Stromal cell of bone marrow (primary cell): ENCODE measurements at regions not wholly inside any gene's neighbourhood (a gene's known extent, or its start where the extent isn't known, plus 50 kb on each side); places are given as distances from the start of the nearest gene placed in this dataset.
A peak's percentile ranks its signal among the peaks of the same experiment; 100 is the strongest.
"Not testable (repeated sequence)": the region's sequence is repeated elsewhere in the genome, so short reads cannot be mapped to it uniquely, and the experiment has no call there.

Experiments used
- DNase-seq: peaks from one replicate; pipeline ENCODE4 v3.0.0-alpha.2; 2012; ENCODE audit warnings: low read depth

GRCh38 chr9:82445556-82445955, 457.0 kb downstream of the SPATA31D1 start:
- no peak for DNase-seq

- DNase-seq, result no peak
Measured at GRCh38 chr9:82447343-82447742, 458.8 kb downstream of the SPATA31D1 start.

GRCh38 chr9:82449986-82450385, 461.4 kb downstream of the SPATA31D1 start:
- DNase-seq, result no peak

- DNase-seq, result no peak
Measured at GRCh38 chr9:82454509-82455190, 466.1 kb downstream of the SPATA31D1 start.

- DNase-seq, result peak; percentile 44
Measured at GRCh38 chr9:82456642-82457041, 468.1 kb downstream of the SPATA31D1 start.

- no peak for DNase-seq
Measured at GRCh38 chr9:82457298-82457697, 468.7 kb downstream of the SPATA31D1 start.

- DNase-seq, result no peak
Measured at GRCh38 chr9:82457891-82458290, 469.3 kb downstream of the SPATA31D1 start.

GRCh38 chr9:82458296-82458695, 469.7 kb downstream of the SPATA31D1 start:
- no peak for DNase-seq

- DNase-seq, result no peak
Measured at GRCh38 chr9:82466616-82467260, 478.2 kb downstream of the SPATA31D1 start.

GRCh38 chr9:82467436-82467835, 478.9 kb downstream of the SPATA31D1 start:
- no peak for DNase-seq

GRCh38 chr9:82474235-82474634, 485.7 kb downstream of the SPATA31D1 start:
- DNase-seq, result no peak

- no peak for DNase-seq
Measured at GRCh38 chr9:82475584-82476301, 487.2 kb downstream of the SPATA31D1 start.

GRCh38 chr9:82480921-82481320, 492.3 kb downstream of the SPATA31D1 start:
- no peak for DNase-seq

GRCh38 chr9:82487935-82488312, 499.4 kb downstream of the SPATA31D1 start:
- no peak for DNase-seq

GRCh38 chr9:82488313-82489200, 500.0 kb downstream of the SPATA31D1 start:
- DNase-seq, result peak; percentile 94

GRCh38 chr9:82489201-82489821, 500.7 kb downstream of the SPATA31D1 start:
- DNase-seq, result no peak

- no peak for DNase-seq
Measured at GRCh38 chr9:82490019-82490499, 501.5 kb downstream of the SPATA31D1 start.

GRCh38 chr9:82490821-82491220, 502.2 kb downstream of the SPATA31D1 start:
- DNase-seq, result not testable (repeated sequence)

- no peak for DNase-seq
Measured at GRCh38 chr9:82491604-82492003, 503.0 kb downstream of the SPATA31D1 start.

- DNase-seq, result no peak
Measured at GRCh38 chr9:82492274-82492673, 503.7 kb downstream of the SPATA31D1 start.
